NCI-H1048 (cell line): ENCODE measurements at regions not wholly inside any gene's neighbourhood (a gene's known extent, or its start where the extent isn't known, plus 50 kb on each side); places are given as distances from the start of the nearest gene placed in this dataset.
"Not testable (repeated sequence)": the region's sequence is repeated elsewhere in the genome, so short reads cannot be mapped to it uniquely, and the experiment has no call there.

ENCODE experiments used
- DNase-seq: peaks from one replicate; lab custom pipeline; 2025; lab: John Stamatoyannopoulos, UW

DNA sequence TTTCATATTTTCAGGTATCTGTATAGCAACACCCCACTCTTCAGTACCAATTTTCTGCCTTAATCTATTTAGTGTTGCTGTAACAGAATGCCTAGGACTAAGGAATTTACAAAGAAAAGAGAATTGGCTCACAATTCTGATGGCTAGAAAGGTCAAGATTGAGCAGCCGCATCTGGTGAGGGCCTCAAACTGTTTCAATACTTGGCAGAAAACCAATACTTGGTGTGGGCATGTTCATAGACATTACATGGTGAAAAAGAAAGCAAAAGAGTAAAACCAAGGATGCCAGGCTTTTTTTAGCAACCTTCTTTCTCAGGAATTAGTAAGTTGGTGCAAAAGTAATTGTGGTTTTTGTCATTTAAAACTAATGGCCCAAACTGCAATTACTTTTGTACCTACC lies 1041.1 kb upstream of the CDH6 start:
- no peak for DNase-seq

DNA sequence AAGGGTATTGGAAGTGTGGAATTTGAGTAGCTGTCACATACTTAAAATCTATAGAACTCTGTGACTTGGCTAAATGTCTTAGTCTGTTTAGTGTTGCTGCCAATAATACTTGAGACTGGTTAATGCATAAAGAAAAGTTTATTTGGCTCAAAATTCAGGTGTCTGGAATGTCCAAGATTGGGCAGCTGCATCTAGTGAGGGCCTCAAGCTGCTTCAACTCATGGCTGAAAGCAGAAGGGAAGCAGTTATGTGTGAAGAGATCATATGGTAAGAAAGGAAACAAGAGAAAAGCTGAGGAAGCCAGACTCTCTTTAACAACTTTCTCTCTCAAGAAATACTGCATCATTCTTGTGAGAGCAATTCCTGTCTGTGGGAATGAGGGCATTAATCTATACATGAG lies 1043.3 kb upstream of the CDH6 start:
- no peak for DNase-seq

DNA sequence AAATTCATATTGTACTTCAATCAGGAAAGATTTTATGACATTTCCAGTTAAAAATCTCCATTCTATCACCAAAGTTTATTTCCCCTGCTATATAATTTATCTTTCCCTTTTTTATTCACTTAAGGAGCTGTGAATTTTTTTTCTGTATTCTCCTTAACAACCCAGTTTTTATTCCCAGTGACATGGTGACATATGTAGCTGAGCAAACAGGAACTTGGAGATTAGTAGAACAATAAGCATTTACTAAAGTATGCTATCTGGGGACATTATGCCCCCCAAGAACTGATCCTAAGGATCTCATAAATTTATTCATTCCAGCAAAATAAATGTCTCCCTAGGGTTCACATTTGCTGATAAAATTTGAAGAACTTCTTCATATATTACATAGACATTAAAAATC lies 1044.0 kb upstream of the CDH6 start:
- DNase-seq, result no peak

GRCh38 chr5:30147976-30148375 lies 1045.5 kb upstream of the CDH6 start:
- no peak for DNase-seq

GRCh38 chr5:30144059-30144458 lies 1049.4 kb upstream of the CDH6 start:
- not testable (repeated sequence) for DNase-seq

- DNase-seq, result no peak
Observed at GRCh38 chr5:30142432-30142831, 1051.1 kb upstream of the CDH6 start.

- DNase-seq, result no peak
Observed at GRCh38 chr5:30121043-30121442, 1072.4 kb upstream of the CDH6 start.

DNA sequence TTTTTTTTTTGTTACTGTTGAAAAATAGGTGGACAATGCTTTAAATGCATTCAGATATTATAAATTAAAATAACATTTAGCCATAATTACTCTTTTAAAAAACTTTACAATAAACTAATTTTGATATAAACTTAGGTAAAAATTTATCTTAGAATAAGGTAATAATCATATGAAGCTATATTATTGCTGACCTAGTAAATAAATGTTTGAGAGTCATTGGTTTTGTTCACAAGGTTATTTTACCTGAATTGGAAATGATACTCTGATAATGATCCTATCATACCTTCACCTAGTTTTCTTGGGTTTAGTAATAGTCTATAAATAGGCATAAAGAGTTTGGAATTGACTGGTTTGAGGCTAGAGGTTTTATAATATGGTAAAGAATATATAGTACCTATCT lies 1076.4 kb upstream of the CDH6 start:
- DNase-seq, result no peak

DNA sequence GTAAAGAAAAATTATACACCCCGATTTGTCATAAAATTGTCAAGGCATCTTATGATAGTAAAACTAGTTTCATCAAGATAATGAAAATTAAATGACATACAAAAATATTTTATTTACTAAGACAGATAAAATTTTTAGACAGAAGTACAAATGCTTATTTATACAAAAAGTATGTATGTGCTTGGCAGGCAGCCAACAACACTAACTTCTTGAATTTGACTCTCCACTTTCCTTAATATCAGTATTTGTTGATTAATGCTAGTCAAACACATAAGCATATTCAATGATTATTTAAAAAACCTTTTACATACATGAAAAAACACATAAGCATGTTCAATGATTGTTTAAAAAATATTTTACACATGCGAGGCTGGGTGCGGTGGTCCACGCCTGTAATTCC lies 1079.9 kb upstream of the CDH6 start:
- no peak for DNase-seq

DNA sequence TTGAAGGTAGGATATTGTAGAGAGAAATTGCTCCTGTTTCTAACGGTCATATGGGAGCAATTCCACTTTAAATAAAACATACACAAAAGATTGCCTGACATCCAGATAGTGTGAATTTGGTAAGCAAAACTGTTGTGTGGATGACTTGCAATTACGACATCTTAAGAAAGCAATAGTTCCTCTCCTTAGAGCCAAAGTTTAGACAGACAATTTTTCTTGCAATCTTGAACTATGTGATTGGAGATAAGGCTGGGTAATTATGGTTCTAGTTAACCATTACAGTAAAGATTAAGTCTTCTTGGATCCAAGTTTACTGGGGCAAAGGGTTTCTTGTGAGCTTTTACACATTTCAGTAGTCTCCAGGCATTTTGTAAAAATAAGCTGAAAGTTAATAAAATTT lies 1080.6 kb upstream of the CDH6 start:
- DNase-seq, result no peak

DNA sequence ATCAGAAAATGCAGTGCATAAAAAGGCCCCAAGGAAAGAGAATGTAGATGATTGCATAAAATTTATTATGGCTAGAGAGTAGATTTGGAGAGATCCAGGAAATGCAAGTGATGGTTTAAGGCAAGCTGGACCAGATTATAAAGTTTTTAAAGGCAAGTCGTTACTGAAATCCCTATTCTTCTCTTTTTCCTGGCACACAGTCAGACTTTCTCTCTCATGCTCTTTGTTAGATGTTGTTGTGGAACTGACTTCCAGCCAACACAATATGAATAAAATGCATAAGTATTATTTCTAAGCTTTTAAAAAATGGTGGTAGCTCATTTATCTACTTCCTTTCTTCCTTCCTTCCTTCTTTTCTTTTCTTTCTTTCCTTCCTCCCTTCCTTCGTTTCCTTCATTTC lies 1085.4 kb upstream of the CDH6 start:
- DNase-seq, result no peak

DNA sequence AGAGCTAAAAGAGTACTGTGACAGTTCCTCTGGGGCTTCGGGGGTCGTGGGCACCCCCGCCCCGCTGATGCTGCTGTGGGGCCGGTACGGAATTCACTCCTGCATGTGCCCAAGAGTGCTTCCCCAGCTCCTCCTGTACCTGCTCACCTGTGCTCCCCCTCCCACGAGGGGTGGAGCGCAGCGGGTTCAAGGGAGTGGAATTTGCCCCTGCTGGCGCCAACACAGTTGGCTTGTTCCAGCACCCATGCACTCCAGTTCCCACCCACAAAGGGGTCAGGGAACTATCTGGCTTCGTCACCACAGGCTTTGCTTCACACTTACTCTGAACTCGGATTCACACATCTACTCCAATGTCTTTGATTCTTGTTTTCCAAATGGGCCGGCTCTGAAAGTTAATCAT lies 1086.9 kb upstream of the CDH6 start:
- DNase-seq, result no peak

- no peak for DNase-seq
Observed at GRCh38 chr5:30104872-30105596, 1088.5 kb upstream of the CDH6 start.

- DNase-seq, result no peak
Observed at GRCh38 chr5:30103452-30104202, 1089.9 kb upstream of the CDH6 start.

DNA sequence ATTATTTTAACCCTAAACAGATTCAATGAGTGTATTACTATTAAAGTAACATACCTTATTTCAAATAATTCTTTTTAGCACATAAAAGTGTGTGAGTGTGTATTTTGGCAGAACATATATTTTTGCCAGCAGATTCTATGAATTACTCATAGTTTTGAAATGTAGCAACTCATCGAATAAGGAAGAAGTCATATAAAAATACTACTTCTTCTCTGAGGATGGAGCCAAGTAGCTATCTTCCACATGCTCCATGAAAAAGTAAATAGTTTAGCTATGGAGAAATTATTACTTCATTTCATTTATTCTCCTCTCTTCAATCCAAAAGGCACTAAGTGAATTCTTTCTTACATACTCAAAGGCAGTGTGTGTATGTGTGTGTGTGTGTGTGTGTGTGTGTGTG lies 1090.4 kb upstream of the CDH6 start:
- no peak for DNase-seq

GRCh38 chr5:30102185-30102584 lies 1091.3 kb upstream of the CDH6 start:
- no peak for DNase-seq

DNA sequence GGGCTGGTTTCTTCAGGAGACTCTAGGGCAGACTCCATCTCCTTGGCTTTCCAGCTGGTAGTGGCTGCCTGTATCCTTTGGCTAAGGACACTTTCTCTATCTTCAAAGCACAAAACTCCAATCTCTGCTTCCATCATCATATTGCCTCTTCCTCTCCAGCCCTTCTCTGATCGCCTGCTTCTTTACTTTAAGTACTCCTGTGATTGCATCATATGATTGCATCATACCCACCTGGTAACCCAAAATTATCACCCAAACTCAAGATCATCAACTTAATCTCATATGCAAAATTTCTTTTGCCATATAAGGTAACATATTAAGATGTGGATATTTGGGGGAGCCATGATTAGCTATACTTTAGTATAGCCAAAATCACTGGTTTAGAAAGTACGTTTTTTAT lies 1092.6 kb upstream of the CDH6 start:
- no peak for DNase-seq

DNA sequence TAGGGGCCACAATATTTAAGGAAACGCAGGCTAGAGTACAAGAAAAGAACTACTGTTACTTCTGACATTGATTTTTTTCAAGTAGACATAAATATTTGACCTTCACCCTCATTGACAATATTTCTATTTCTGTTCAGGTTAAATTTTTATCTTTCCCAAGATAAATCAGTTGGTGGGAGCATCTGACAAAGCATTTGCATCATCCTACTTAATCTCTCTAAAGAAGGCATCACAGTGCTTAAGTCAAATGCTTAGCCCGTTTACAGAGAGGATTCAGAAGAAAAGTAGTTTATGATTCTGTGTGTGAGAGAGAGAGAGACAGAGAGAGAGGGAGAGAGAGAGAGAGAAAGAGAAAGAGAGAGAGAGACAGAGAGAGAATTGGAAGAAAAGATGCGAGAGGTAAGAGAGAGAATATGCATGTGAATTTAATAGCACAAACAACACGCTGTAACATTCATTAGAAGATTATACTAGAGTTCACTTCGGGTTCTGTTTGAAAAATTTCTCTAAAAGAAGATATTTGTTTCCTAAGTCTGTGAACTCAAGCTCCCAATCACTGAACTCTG lies 1093.3 kb upstream of the CDH6 start:
- DNase-seq, result no peak

- DNase-seq, result no peak
Observed at GRCh38 chr5:30099634-30100033, 1093.9 kb upstream of the CDH6 start.

GRCh38 chr5:30098940-30099339 lies 1094.5 kb upstream of the CDH6 start:
- DNase-seq, result no peak

GRCh38 chr5:30092548-30092947 lies 1100.9 kb upstream of the CDH6 start:
- no peak for DNase-seq

DNA sequence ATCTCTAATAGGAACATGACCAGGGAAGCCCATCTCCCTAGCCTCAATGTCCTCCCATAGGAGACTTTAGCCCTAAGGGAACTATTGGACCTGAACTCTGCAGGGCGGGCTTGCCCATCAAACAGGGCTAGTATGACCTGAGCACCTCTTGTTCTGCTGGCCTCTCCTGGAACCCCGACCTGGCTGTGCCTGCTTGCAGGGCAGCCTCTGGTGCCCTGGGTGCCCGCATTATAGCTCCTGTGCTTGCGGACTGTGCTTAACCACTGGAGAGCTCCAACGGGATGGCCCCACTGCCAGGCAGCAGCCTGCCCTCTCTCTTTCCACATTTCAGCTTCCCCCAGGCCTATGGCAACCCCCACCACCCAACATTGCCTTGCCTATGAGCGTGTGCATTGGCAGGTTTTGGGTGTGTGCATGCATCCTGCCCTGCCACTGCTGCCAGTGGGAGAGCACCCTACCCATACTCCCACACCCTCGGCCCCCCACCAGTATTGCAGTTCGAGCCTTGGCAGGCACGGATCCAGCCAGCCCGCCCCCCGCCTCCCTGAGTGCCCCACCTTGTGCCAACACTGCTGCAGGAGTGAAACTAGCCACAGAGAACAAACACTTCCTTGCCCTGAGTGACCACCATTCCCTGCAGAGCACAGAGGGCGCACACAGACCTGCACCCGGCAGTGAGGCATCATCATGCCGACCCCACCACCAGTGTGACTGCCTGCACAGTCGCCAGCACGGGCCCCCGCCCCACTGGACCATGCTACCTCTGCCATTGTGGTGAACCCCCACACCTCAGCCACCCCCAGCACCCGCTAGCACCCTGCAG lies 1123.8 kb upstream of the CDH6 start:
- no peak for DNase-seq

DNA sequence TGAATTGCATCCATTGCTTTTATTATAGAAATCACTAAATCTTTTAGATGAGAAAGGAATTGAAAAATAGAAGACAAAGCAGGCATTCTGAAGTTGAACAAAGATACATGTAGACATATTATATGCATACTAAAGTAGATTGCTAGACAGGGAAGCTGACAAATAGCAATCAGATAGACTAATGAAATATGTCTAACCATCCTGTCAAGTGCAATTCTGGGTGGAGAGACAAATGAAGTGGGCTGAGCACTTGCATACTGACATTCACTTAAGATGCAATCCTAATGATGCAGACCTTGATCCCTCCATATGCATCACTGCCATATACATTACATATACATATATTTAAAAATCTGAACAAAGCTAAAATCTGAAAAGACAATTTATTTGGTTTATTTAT lies 1130.0 kb upstream of the CDH6 start:
- no peak for DNase-seq
